AG09309 (cell line): ENCODE measurements at regions not wholly inside any gene's neighbourhood (a gene's known extent, or its start where the extent isn't known, plus 50 kb on each side); places are given as distances from the start of the nearest gene placed in this dataset.

Experiments used
- DNase-seq: peaks from one replicate; pipeline ENCODE4 v3.0.0-alpha.2; 2010; ENCODE audit warnings: low read depth
- H3K4me3 ChIP-seq: 2 replicates; pipeline ENCODE4 v1.5.1; 2011; ENCODE audit warnings: mild to moderate bottlenecking, low read depth, low read length, moderate library complexity; ENCODE audit not compliant: control insufficient read depth
- TF ChIP-seq, protein P1 (sequence below): IDR thresholded peaks from 2 replicates; pipeline ENCODE4 v1.5.1; 2011; ENCODE audit warnings: mild to moderate bottlenecking, low read depth, low read length, inconsistent platforms; ENCODE audit not compliant: insufficient read depth, control insufficient read depth; ENCODE audit errors: missing control alignments

GRCh38 chr7:15836651-15837050 lies 150.2 kb upstream of the MEOX2 start:
- DNase-seq: no peak
- TF ChIP-seq, protein P1, sequence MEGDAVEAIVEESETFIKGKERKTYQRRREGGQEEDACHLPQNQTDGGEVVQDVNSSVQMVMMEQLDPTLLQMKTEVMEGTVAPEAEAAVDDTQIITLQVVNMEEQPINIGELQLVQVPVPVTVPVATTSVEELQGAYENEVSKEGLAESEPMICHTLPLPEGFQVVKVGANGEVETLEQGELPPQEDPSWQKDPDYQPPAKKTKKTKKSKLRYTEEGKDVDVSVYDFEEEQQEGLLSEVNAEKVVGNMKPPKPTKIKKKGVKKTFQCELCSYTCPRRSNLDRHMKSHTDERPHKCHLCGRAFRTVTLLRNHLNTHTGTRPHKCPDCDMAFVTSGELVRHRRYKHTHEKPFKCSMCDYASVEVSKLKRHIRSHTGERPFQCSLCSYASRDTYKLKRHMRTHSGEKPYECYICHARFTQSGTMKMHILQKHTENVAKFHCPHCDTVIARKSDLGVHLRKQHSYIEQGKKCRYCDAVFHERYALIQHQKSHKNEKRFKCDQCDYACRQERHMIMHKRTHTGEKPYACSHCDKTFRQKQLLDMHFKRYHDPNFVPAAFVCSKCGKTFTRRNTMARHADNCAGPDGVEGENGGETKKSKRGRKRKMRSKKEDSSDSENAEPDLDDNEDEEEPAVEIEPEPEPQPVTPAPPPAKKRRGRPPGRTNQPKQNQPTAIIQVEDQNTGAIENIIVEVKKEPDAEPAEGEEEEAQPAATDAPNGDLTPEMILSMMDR: no peak
- H3K4me3 ChIP-seq: no peak overlapping the region

DNA sequence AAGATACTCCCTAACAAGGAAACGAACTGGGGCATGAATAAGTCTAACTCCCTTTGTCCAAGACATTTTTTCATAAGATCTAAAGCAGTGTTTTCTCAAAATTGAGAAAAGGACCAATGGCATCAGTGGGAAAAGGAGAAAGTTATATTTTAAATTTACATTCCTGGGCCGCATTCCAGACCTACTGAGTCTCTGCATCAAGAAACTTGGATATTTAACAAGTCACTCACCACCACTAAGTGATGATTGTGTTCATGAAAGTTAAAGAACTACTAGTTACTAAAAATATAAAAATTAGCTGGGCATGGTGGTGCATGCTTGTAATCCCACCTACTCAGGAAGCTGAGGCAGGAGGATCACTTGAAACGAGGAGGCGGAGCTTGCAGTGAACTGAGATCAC lies 149.6 kb upstream of the MEOX2 start:
- TF ChIP-seq, protein P1: no peak
- DNase-seq: no peak
- H3K4me3 ChIP-seq: no peak overlapping the region

GRCh38 chr7:15834446-15834845 lies 148.0 kb upstream of the MEOX2 start:
- DNase-seq: no peak
- no peak overlapping the region for H3K4me3 ChIP-seq
- TF ChIP-seq, protein P1: no peak

DNA sequence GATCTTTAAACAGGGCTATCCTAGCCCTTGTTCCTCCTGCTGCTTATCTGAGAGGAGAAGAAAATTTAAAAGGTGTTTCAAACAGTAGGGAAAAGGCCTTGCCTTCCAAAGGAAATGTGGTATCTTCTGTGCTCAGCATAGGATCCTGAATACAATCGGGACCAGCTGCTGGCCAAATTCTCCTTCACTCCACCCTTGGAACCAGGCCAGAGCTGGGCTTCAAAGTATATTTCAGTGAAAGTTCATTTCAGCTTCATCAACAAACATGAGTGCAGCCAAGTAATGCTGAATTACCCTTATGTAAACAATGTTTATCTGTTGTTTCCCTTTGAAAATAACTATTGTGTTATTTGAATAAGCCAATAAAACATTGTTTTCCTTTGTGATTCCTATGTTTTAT lies 146.5 kb upstream of the MEOX2 start:
- H3K4me3 ChIP-seq: no peak overlapping the region
- TF ChIP-seq, protein P1: no peak
- DNase-seq: no peak

- DNase-seq: no peak
- TF ChIP-seq, protein P1: no peak
- H3K4me3 ChIP-seq: no peak overlapping the region
These were observed 145.1 kb upstream of the MEOX2 start for GRCh38 chr7:15831606-15832005.

DNA sequence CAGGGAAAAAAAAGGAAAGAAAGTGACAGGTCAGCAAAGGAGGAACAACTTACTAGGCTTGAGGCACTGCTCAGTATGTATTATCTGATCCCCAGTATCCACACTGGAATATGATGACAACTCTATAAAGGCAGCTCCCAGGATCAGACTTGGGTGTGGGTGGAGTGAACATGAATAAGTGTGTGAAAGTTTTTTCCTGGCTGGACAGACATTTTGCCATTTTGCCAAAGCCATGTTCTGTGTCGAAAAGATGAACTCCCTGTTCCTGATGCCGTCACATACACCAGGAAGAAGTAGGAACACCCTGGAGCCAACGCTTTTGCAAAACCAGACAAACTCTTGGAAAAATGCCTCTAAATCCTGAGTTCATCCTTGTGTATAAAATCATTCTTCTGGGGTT lies 143.2 kb upstream of the MEOX2 start:
- DNase-seq: no peak
- TF ChIP-seq, protein P1: no peak

DNA sequence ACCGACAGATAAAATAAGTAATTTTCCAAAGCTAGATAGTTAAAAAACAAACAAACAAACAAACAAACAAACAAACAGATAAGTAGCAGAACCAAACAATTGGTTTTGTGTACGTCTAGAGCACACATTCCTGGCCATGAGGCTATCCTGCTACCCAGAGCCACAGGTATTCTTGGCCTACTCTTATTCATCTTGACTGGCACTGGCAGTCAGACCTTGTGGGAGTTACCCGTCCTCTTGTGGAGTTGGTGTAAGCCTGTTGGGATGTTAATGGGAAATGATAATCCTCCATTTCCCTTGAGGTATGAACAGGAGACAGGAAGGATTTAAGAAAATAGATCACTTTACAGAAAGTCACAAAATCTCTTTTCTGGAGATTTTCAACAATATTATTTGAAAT lies 142.4 kb upstream of the MEOX2 start:
- DNase-seq: no peak
- TF ChIP-seq, protein P1: no peak
- no peak overlapping the region for H3K4me3 ChIP-seq

More for the DNA sequence above, 143.2 kb upstream of the MEOX2 start:
- no peak overlapping the region for H3K4me3 ChIP-seq
